NCI-H2196 treated with DMSO at 0.1 percent for 48 hours (cell line): ENCODE measurements at regions not wholly inside any gene's neighbourhood (a gene's known extent, or its start where the extent isn't known, plus 50 kb on each side); places are given as distances from the start of the nearest gene placed in this dataset.

ENCODE experiments used
- DNase-seq: peaks from one replicate; lab custom pipeline; 2025; ENCODE audit not compliant: unreplicated experiment; lab: John Stamatoyannopoulos, UW

GRCh38 chr14:98548071-98548686, 723.8 kb downstream of the BCL11B start:
- no peak for DNase-seq

GRCh38 chr14:98551028-98551427, 721.0 kb downstream of the BCL11B start:
- DNase-seq = no peak

- no peak for DNase-seq
Measured at GRCh38 chr14:98555440-98555839, 716.6 kb downstream of the BCL11B start.

- DNase-seq = no peak
Measured at GRCh38 chr14:98564006-98564405, 708.0 kb downstream of the BCL11B start.

GRCh38 chr14:98564541-98564940, 707.5 kb downstream of the BCL11B start:
- no peak for DNase-seq

- no peak for DNase-seq
Measured at GRCh38 chr14:98571104-98571503, 700.9 kb downstream of the BCL11B start.

GRCh38 chr14:98573082-98573481, 698.9 kb downstream of the BCL11B start:
- no peak for DNase-seq

- DNase-seq = no peak
Measured at GRCh38 chr14:98576463-98576862, 695.5 kb downstream of the BCL11B start.

- DNase-seq = no peak
Measured at GRCh38 chr14:98578204-98578603, 693.8 kb downstream of the BCL11B start.

GRCh38 chr14:98579140-98579539, 692.9 kb downstream of the BCL11B start:
- DNase-seq = no peak

- no peak for DNase-seq
Measured at GRCh38 chr14:98580131-98580678, 691.8 kb downstream of the BCL11B start.

GRCh38 chr14:98582276-98582675, 689.7 kb downstream of the BCL11B start:
- DNase-seq = no peak

GRCh38 chr14:98591161-98591560, 680.8 kb downstream of the BCL11B start:
- DNase-seq = no peak

- no peak for DNase-seq
Measured at GRCh38 chr14:98592611-98593170, 679.3 kb downstream of the BCL11B start.

GRCh38 chr14:98593361-98593761, 678.6 kb downstream of the BCL11B start:
- no peak for DNase-seq

GRCh38 chr14:98594156-98594555, 677.8 kb downstream of the BCL11B start:
- no peak for DNase-seq

GRCh38 chr14:98598576-98598975, 673.4 kb downstream of the BCL11B start:
- no peak for DNase-seq

GRCh38 chr14:98599082-98599481, 672.9 kb downstream of the BCL11B start:
- no peak for DNase-seq

GRCh38 chr14:98602983-98603382, 669.0 kb downstream of the BCL11B start:
- DNase-seq = no peak

GRCh38 chr14:98605043-98605442, 667.0 kb downstream of the BCL11B start:
- no peak for DNase-seq

- DNase-seq = no peak
Measured at GRCh38 chr14:98606041-98606640, 665.9 kb downstream of the BCL11B start.

- DNase-seq = no peak
Measured at GRCh38 chr14:98606816-98607215, 665.2 kb downstream of the BCL11B start.
